ENCODE measurements at regions not wholly inside any gene's neighbourhood (a gene's known extent, or its start where the extent isn't known, plus 50 kb on each side); places are given as distances from the start of the nearest gene placed in this dataset.

DNA sequence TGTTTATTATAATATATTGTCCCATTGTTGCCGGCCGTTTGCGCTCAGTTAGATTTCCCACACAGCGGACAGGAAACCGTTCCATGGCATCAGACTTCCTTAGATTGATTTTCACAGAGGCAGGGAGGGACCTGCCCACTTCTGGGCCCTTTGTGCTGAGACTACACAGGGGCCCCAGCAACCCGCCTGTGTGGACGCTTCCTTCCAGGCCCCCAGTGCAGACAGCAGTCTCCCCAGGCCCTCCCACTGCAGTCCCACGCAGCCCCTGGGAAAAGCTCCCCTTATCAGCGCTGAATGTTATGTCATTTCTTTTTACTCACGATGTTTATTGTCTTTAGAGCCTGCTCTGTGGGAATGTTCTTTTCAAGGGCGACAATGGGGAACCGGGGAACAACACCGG, 351.7 kb upstream of the ARGLU1 start:
- Mint-ChIP-seq H3K4me3 (peak overlapping the region; percentile 44), H3K27ac (peak overlapping the region; percentile 90)

DNA sequence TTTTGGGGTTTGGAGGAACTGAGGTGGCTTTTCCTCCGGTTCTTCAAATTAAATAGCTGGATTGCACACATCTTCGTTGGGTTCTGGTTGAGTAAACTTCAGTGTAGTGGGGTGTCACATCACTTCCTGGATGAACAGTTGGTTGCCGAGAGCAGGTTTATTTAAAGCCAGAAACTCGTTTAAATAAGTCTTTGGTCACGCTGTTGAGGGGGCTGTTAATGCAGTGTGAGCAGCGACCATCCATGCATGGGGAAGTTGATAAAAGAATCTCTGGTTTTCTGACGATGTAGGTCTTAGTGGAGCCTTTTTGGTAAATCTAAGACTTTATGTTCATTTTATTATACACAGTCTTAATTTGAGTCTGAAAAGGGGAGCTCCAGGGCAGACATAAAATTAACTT, 351.2 kb upstream of the ARGLU1 start:
- H3K27me3 Mint-ChIP-seq (ENCODE audit: low read depth), result no peaks in the 10 kb centered on the region
- TF ChIP-seq, protein P1, sequence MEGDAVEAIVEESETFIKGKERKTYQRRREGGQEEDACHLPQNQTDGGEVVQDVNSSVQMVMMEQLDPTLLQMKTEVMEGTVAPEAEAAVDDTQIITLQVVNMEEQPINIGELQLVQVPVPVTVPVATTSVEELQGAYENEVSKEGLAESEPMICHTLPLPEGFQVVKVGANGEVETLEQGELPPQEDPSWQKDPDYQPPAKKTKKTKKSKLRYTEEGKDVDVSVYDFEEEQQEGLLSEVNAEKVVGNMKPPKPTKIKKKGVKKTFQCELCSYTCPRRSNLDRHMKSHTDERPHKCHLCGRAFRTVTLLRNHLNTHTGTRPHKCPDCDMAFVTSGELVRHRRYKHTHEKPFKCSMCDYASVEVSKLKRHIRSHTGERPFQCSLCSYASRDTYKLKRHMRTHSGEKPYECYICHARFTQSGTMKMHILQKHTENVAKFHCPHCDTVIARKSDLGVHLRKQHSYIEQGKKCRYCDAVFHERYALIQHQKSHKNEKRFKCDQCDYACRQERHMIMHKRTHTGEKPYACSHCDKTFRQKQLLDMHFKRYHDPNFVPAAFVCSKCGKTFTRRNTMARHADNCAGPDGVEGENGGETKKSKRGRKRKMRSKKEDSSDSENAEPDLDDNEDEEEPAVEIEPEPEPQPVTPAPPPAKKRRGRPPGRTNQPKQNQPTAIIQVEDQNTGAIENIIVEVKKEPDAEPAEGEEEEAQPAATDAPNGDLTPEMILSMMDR (IDR thresholded peaks at IDR 0.05; ENCODE audit: unreplicated experiment), result no peak
- H3K36me3 Mint-ChIP-seq, result no peaks in the 10 kb centered on the region
- H3K4me1 Mint-ChIP-seq, result peaks cover 61% of the 10 kb centered on the region
- H3K4me3 Mint-ChIP-seq, result peak overlapping the region; percentile 44
- H3K9me3 Mint-ChIP-seq, result no peaks in the 10 kb centered on the region
- DNase-seq (ENCODE audit: low spot score in 2 of 2, unreplicated experiment in 2 of 2), result no peak
- peak overlapping the region; percentile 90 for H3K27ac Mint-ChIP-seq

More for the DNA sequence above, 351.7 kb upstream of the ARGLU1 start:
- H3K4me1 Mint-ChIP-seq, result peaks cover 61% of the 10 kb centered on the region
- H3K36me3 Mint-ChIP-seq, result no peaks in the 10 kb centered on the region
- DNase-seq (ENCODE audit: low spot score in 2 of 2, unreplicated experiment in 2 of 2), result no peak
- no peaks in the 10 kb centered on the region for H3K27me3 Mint-ChIP-seq (ENCODE audit: low read depth)
- H3K9me3 Mint-ChIP-seq, result no peaks in the 10 kb centered on the region
- TF ChIP-seq, protein P1 (IDR thresholded peaks at IDR 0.05; ENCODE audit: unreplicated experiment), result no peak

DNA sequence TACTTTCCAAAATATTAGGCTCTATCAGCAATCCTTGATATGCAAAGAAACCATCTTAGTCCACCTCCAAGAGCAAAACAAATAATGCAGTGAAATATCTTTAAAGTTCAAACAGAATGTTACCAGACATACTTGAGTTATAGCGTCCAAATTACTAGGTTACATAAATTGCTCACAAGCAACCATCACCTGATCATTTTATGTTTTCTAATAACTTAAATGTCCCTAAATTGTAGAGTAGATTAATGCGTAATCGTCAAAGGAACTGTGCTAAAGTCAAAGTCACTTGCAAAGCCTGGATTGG, 350.6 kb upstream of the ARGLU1 start:
- peak overlapping the region; percentile 92 for H3K27ac Mint-ChIP-seq
- peaks cover 57% of the 10 kb centered on the region for H3K4me1 Mint-ChIP-seq
- TF ChIP-seq, protein P1 (IDR thresholded peaks at IDR 0.05; ENCODE audit: unreplicated experiment), result no peak

DNA sequence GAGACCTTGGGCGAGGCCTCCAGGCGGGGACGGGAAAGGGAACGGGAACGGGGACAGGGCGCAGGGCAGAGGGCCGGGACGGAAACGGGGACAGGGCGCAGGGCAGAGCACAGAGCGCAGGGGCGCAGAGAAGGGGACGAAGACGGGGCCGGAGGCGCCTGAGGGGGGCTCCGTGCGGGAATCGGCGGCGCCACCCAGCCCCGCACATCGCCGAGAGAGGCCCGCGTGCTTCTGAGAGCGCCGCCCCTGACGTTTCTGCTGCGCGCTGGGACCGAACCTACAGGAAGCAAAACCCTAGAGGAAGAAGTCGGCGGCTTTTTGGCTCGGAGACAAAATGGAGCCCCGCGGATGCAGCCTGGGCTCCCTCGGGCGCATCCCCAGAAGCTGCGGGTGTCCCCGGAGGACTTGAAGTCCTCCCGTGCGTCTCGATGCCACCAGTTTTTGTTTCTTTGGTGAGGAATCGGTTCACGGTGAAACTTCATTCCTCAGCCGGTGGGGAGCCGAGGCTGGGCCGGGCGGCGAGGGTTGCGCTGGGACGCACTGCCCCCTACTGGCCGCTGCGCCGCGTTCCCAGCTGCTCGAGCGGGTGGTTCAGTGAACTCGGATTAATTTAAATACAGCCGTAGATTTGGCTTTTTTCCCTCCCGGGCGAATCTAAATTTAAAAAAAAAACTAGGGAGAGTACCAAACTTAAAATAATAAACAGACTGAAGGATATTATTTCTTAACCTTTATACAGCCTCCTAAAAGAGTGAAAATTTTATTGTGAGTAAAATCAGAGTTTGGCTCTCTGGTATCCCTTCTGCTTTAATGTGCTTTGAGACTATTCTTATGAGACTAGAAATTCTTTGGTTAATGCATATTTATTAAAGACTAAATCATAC, 350.0 kb upstream of the ARGLU1 start:
- Mint-ChIP-seq H3K36me3 (no peaks in the 10 kb centered on the region), H3K4me3 (peak overlapping the region; percentile 77), H3K4me1 (peaks cover 51% of the 10 kb centered on the region), H3K27me3 (ENCODE audit: low read depth) (no peaks in the 10 kb centered on the region), H3K9me3 (peaks cover 6% of the 10 kb centered on the region), H3K27ac (peak overlapping the region; percentile 92)
- TF ChIP-seq, protein P1 (IDR thresholded peaks at IDR 0.05; ENCODE audit: unreplicated experiment), result peak; percentile 94
- peak; percentile 74 to 95 for DNase-seq (ENCODE audit: low spot score in 2 of 2, unreplicated experiment in 2 of 2)

More for the DNA sequence above, 350.6 kb upstream of the ARGLU1 start:
- H3K36me3 Mint-ChIP-seq, result no peaks in the 10 kb centered on the region
- H3K9me3 Mint-ChIP-seq, result peaks cover under 1% of the 10 kb centered on the region
- H3K27me3 Mint-ChIP-seq (ENCODE audit: low read depth), result no peaks in the 10 kb centered on the region
- H3K4me3 Mint-ChIP-seq, result peak overlapping the region; percentile 77
- no peak for DNase-seq (ENCODE audit: low spot score in 2 of 2, unreplicated experiment in 2 of 2)

DNA sequence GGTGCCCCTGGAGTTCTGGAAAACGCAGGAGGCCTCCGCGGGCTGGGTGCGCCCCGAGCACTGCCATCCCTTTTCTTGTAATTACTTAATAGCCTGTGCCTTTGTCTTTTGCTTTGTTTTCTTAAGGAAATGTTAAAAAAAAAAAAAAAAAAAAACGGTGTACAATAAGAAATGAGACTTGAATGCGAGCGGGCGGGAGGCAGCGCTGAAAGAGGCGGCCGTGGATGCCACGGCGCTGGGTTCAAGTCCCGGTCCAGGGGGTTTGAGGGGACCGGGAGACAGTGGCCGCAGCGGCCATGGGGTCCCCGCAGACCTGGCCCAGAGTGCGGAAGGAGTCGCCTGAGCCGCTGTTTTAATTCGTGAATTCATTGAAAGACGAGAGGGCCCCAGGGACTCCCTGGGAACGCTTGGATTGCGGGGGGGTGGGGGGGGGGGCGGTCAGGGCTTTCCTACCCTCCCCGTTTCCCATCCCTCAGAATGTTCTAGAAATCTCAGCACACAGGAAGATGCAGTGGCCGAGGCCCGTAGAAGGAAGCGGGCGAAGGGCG, 349.2 kb upstream of the ARGLU1 start:
- Mint-ChIP-seq H3K36me3 (no peaks in the 10 kb centered on the region), H3K27me3 (ENCODE audit: low read depth) (no peaks in the 10 kb centered on the region), H3K4me1 (peaks cover 46% of the 10 kb centered on the region), H3K4me3 (peak overlapping the region; percentile 77), H3K9me3 (peaks cover 6% of the 10 kb centered on the region), H3K27ac (peak overlapping the region; percentile 88)
- no peak for DNase-seq (ENCODE audit: low spot score in 2 of 2, unreplicated experiment in 2 of 2)
- TF ChIP-seq, protein P1 (IDR thresholded peaks at IDR 0.05; ENCODE audit: unreplicated experiment), result no peak
